Neural progenitor cell (in vitro differentiated cells): ENCODE measurements at regions not wholly inside any gene's neighbourhood (a gene's known extent, or its start where the extent isn't known, plus 50 kb on each side); places are given as distances from the start of the nearest gene placed in this dataset.

Experiments used
- DNase-seq: peaks from one replicate; pipeline ENCODE4 v3.0.0-alpha.2; 2016; ENCODE audit warnings: low spot score
- H2AFZ ChIP-seq: fragments of 200-600 bp; sonication (generic); replicated peaks from 2 replicates; pipeline ENCODE4 v1.6.1; 2016; ENCODE audit warnings: antibody characterized with exemption
- H3F3A ChIP-seq: fragments of 200-600 bp; sonication (generic); 2 replicates; pipeline ENCODE4 v1.6.1; 2016; ENCODE audit warnings: antibody characterized with exemption, low read depth
- H3K27ac ChIP-seq: fragments of 200-600 bp; sonication (generic); 2 replicates; pipeline ENCODE4 v1.5.1; 2016; ENCODE audit warnings: mild to moderate bottlenecking
- H3K27me3 ChIP-seq: fragments of 200-600 bp; sonication (generic); 2 replicates; pipeline ENCODE4 v1.6.1; 2016; ENCODE audit warnings: mild to moderate bottlenecking, moderate library complexity
- H3K36me3 ChIP-seq: fragments of 200-600 bp; sonication (generic); 2 replicates; pipeline ENCODE4 v1.5.1; 2016
- H3K4me1 ChIP-seq: fragments of 200-600 bp; sonication (generic); 2 replicates; pipeline ENCODE4 v1.6.1; 2016; ENCODE audit warnings: mixed run types
- H3K4me2 ChIP-seq: fragments of 200-600 bp; sonication (generic); 2 replicates; pipeline ENCODE4 v1.6.1; 2016
- H3K4me3 ChIP-seq: fragments of 200-600 bp; sonication (generic); 2 replicates; pipeline ENCODE4 v1.5.1; 2016
- H3K79me2 ChIP-seq: fragments of 200-600 bp; sonication (generic); 2 replicates; pipeline ENCODE4 v1.6.1; 2016; ENCODE audit warnings: low read depth
- H3K9ac ChIP-seq: fragments of 200-600 bp; sonication (generic); 2 replicates; pipeline ENCODE4 v1.6.1; 2016
- H3K9me3 ChIP-seq: fragments of 200-600 bp; sonication (generic); 2 replicates; pipeline ENCODE4 v1.5.1; 2016; ENCODE audit warnings: low read depth
- H4K20me1 ChIP-seq: fragments of 200-600 bp; sonication (generic); 2 replicates; pipeline ENCODE4 v1.6.1; 2016; ENCODE audit warnings: low read depth
- H3K27ac Mint-ChIP-seq: 3 replicates; pipeline ENCODE4 v1.8.0; 2021; ENCODE audit warnings: mixed read lengths
- H3K27me3 Mint-ChIP-seq: 2 replicates; pipeline ENCODE4 v1.8.0; 2022; ENCODE audit warnings: low read depth, mild to moderate bottlenecking, inconsistent platforms, moderate library complexity, mixed read lengths; ENCODE audit not compliant: insufficient read depth
- H3K36me3 Mint-ChIP-seq: 3 replicates; pipeline ENCODE4 v1.8.0; 2021; ENCODE audit warnings: mixed read lengths
- H3K4me1 Mint-ChIP-seq: 3 replicates; pipeline ENCODE4 v1.8.0; 2021; ENCODE audit warnings: mixed read lengths
- H3K4me3 Mint-ChIP-seq: 3 replicates; pipeline ENCODE4 v1.8.0; 2021; ENCODE audit warnings: mild to moderate bottlenecking, moderate library complexity, mixed read lengths
- H3K9me3 Mint-ChIP-seq: 3 replicates; pipeline ENCODE4 v1.8.0; 2020; ENCODE audit warnings: mixed read lengths
- EZH2 ChIP-seq: fragments of 200-600 bp; sonication (generic); IDR thresholded peaks from 2 replicates; pipeline ENCODE4 v1.6.1; 2017; ENCODE audit warnings: antibody characterized with exemption, mild to moderate bottlenecking, moderate library complexity
- EZH2phosphoT487 ChIP-seq: fragments of 200-600 bp; sonication (generic); IDR thresholded peaks from 2 replicates; pipeline ENCODE4 v1.6.1; 2017; ENCODE audit warnings: antibody characterized with exemption
- TF ChIP-seq, protein P1 (sequence below): fragments of 200-600 bp; sonication (generic); IDR thresholded peaks from 2 replicates; pipeline ENCODE4 v1.5.1; 2017; ENCODE audit warnings: antibody characterized with exemption, mild to moderate bottlenecking

DNA sequence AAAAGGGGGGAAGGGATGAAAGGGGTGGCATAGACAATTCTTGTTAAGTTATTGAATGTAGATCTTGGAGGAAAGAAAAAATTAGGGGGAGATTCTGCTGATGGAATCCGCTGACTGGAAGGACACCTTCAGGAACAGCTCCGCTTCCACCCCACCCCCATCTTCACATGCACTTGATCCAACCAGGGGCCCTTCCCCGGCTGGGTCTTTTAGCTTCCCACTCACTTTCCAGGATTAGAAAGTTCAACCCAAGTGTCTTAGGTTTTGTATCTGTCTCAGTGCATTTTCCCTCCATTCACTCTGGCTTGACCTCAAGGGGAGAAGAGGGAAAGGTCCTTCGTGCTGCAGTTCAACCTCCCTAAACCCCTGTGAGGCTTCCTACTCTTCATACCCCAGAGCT lies 141.4 kb downstream of the IRS2 start:
- peaks cover 2% of the 10 kb centered on the region for H3K36me3 Mint-ChIP-seq
- Histone ChIP-seq H3K27me3 (no peaks in the 10 kb centered on the region), H3F3A (no peaks in the 10 kb centered on the region), H3K27ac (no peak overlapping the region), H3K79me2 (no peaks in the 10 kb centered on the region), H3K9ac (no peak overlapping the region), H3K4me1 (peaks cover 12% of the 10 kb centered on the region), H3K4me2 (no peak overlapping the region), H3K9me3 (no peaks in the 10 kb centered on the region), H3K4me3 (no peak overlapping the region), H3K36me3 (no peaks in the 10 kb centered on the region), H4K20me1 (no peaks in the 10 kb centered on the region), H2AFZ (no peak overlapping the region)
- no peak for DNase-seq
- H3K27ac Mint-ChIP-seq: no peak overlapping the region
- H3K27me3 Mint-ChIP-seq: peaks cover 2% of the 10 kb centered on the region
- peaks cover 10% of the 10 kb centered on the region for H3K4me1 Mint-ChIP-seq
- peaks cover 17% of the 10 kb centered on the region for H3K9me3 Mint-ChIP-seq
- H3K4me3 Mint-ChIP-seq: no peak overlapping the region
- TF ChIP-seq, protein P1, sequence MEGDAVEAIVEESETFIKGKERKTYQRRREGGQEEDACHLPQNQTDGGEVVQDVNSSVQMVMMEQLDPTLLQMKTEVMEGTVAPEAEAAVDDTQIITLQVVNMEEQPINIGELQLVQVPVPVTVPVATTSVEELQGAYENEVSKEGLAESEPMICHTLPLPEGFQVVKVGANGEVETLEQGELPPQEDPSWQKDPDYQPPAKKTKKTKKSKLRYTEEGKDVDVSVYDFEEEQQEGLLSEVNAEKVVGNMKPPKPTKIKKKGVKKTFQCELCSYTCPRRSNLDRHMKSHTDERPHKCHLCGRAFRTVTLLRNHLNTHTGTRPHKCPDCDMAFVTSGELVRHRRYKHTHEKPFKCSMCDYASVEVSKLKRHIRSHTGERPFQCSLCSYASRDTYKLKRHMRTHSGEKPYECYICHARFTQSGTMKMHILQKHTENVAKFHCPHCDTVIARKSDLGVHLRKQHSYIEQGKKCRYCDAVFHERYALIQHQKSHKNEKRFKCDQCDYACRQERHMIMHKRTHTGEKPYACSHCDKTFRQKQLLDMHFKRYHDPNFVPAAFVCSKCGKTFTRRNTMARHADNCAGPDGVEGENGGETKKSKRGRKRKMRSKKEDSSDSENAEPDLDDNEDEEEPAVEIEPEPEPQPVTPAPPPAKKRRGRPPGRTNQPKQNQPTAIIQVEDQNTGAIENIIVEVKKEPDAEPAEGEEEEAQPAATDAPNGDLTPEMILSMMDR: no peak
- no peak for TF ChIP-seq EZH2
- TF ChIP-seq EZH2phosphoT487: no peak

DNA sequence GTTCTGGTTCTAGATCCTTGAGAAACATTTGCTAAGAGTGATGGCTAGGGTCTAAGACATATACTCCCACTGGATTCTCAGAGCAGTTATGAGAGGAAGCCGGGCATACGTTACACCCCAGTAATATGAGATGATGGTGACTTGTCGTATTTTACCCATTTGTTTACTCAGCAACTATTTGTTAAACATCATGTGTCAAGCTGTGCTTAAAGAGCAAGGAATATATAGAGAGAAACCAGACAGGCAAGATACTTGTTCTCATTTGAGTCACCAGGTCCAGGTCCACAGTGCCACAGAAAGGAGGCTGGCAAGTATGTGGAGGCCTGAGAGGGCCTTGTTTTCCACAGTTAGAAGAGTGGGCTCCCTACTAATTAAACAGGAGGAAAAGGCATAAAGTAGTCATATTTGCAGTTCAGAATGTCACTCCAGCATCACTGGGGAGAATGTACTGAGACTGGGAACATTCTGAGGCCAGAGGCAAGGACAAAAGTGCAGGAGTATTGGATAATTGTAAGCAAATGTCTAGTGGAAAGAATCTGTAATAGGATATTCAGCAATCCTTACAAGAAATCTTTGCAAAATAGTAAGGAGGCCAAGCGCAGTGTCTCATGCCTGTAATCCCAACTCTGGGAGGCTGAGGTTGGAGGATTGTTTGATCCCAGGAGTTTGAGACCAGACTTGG lies 142.2 kb downstream of the IRS2 start:
- H3K27ac Mint-ChIP-seq: no peak overlapping the region
- Histone ChIP-seq H3K79me2 (no peaks in the 10 kb centered on the region), H3K9me3 (no peaks in the 10 kb centered on the region), H3K27me3 (no peaks in the 10 kb centered on the region), H3K4me2 (no peak overlapping the region), H3K9ac (no peak overlapping the region), H3K36me3 (no peaks in the 10 kb centered on the region), H3F3A (no peaks in the 10 kb centered on the region), H2AFZ (no peak overlapping the region), H4K20me1 (no peaks in the 10 kb centered on the region), H3K4me3 (no peak overlapping the region), H3K4me1 (peaks cover 12% of the 10 kb centered on the region), H3K27ac (no peak overlapping the region)
- no peak for DNase-seq
- TF ChIP-seq EZH2 (no peak), EZH2phosphoT487 (no peak)
- TF ChIP-seq, protein P1: no peak
- H3K4me3 Mint-ChIP-seq: no peak overlapping the region
- H3K36me3 Mint-ChIP-seq: peaks cover 2% of the 10 kb centered on the region
- H3K4me1 Mint-ChIP-seq: peaks cover 10% of the 10 kb centered on the region
- H3K27me3 Mint-ChIP-seq: peaks cover 2% of the 10 kb centered on the region
- H3K9me3 Mint-ChIP-seq: peaks cover 21% of the 10 kb centered on the region

DNA sequence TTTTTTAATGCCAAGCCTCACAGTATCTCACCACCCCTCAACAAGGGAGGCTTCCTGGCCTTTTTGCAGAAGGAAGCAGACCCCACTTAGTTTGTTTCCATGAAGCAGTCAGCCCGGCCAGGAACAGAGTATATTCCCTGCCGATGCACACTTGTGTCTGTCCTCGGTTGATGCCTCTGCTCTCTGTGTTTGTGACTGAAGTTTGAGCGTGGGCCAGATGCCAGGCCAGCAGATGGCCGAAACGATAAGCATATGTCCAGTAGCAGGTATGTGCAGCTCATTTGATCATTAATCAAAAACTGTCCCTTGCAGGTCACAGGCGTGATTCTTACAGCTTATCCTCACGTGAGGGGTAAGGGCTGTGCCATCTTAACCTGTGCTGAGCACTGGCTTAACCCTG lies 144.0 kb downstream of the IRS2 start:
- H3K9me3 ChIP-seq: no peaks in the 10 kb centered on the region
- TF ChIP-seq EZH2 (no peak), EZH2phosphoT487 (no peak)
- TF ChIP-seq, protein P1: no peak
- H3K9me3 Mint-ChIP-seq: peaks cover 30% of the 10 kb centered on the region

More for the DNA sequence above, 144.0 kb downstream of the IRS2 start:
- peaks cover 9% of the 10 kb centered on the region for H3K4me1 ChIP-seq
- no peak overlapping the region for H3K27ac ChIP-seq
- no peaks in the 10 kb centered on the region for H3F3A ChIP-seq
- no peaks in the 10 kb centered on the region for H3K36me3 ChIP-seq
- no peaks in the 10 kb centered on the region for H4K20me1 ChIP-seq
- Mint-ChIP-seq H3K4me3 (no peak overlapping the region), H3K27ac (no peak overlapping the region), H3K4me1 (peaks cover 19% of the 10 kb centered on the region), H3K36me3 (peaks cover 3% of the 10 kb centered on the region), H3K27me3 (no peaks in the 10 kb centered on the region)
- H3K9ac ChIP-seq: no peak overlapping the region
- no peaks in the 10 kb centered on the region for H3K79me2 ChIP-seq
- H2AFZ ChIP-seq: no peak overlapping the region
- no peaks in the 10 kb centered on the region for H3K27me3 ChIP-seq
- no peak overlapping the region for H3K4me3 ChIP-seq
- no peak for DNase-seq
- no peak overlapping the region for H3K4me2 ChIP-seq
